ENCODE measurements at regions not wholly inside any gene's neighbourhood (a gene's known extent, or its start where the extent isn't known, plus 50 kb on each side); places are given as distances from the start of the nearest gene placed in this dataset.

DNA sequence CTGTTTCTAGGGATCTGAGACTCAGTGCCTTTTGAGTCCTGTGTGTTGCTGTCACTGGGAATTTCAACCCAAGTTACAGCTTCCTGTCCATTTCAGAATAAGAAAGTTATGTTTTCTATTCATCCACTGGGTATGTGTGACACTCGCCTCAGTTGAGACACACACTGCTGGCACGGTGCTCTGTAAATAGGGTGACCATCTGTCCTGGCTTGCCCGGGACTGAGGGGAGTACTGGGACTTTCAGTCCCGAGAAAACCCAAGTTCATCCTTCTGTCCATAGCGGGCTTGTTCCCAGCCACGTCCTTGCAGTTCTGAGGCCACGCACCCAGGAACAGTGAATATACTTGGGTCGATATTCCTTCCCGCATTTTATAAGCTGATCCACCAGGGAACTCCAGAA, 56.3 kb upstream of the DISP3 start:
- TF ChIP-seq, protein P1, sequence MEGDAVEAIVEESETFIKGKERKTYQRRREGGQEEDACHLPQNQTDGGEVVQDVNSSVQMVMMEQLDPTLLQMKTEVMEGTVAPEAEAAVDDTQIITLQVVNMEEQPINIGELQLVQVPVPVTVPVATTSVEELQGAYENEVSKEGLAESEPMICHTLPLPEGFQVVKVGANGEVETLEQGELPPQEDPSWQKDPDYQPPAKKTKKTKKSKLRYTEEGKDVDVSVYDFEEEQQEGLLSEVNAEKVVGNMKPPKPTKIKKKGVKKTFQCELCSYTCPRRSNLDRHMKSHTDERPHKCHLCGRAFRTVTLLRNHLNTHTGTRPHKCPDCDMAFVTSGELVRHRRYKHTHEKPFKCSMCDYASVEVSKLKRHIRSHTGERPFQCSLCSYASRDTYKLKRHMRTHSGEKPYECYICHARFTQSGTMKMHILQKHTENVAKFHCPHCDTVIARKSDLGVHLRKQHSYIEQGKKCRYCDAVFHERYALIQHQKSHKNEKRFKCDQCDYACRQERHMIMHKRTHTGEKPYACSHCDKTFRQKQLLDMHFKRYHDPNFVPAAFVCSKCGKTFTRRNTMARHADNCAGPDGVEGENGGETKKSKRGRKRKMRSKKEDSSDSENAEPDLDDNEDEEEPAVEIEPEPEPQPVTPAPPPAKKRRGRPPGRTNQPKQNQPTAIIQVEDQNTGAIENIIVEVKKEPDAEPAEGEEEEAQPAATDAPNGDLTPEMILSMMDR (IDR thresholded peaks at IDR 0.05; ENCODE audit: insufficient read depth, low read length, poor library complexity, severe bottlenecking) = no peak
- no peak for TF ChIP-seq EZH2phosphoT487 (conservative IDR thresholded peaks at IDR 0.05; ENCODE audit: low read length)
